Stimulated activated CD8-positive, alpha-beta memory T cell treated with anti-CD3 and anti-CD28 coated beads, Interleukin-4, amount 100 ng/mL, for 48 hours (primary cell): ENCODE measurements at regions not wholly inside any gene's neighbourhood (a gene's known extent, or its start where the extent isn't known, plus 50 kb on each side); places are given as distances from the start of the nearest gene placed in this dataset.
"Not testable (repeated sequence)": the region's sequence is repeated elsewhere in the genome, so short reads cannot be mapped to it uniquely, and the experiment has no call there.

Experiments
- DNase-seq: peaks from one replicate; pipeline ENCODE4 v3.0.0-alpha.2; 2020

DNA sequence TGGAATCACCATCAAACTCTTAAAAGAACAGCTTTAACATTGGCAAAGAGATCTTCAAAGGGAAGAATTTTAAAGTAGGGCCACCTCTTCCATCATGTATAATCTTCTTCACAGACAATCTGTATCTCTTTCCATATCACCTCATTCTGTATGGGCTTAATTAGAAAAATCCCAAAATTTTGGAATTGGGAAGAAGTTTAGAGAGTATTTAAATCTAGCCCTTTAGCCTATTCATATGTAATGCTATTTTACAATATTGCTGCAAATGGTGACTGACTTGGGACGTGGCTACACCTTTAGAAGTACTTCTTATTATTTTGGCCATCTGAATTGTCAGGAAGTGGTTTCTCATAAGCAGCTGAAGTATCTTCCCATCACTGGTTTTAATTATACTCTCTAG, 474.3 kb downstream of the RFPL4B start:
- DNase-seq = no peak

DNA sequence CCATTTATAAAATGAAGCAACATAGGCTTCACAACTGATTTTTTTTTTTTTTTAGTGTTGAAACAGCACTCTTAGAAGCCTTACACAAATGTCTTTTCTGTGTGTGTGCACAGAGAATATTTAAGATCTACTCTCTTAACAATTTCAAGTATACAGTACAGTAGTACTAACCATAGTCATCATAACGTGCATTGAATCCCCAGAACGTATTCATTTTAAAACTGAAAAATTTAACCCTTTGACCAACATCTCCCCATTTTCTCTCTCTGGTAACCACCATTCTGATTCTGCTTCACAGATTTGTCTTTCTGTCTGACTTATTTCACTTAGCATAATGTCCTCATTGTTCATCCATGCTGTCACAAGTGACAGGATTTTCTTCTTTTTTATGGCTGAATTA, 475.6 kb downstream of the RFPL4B start:
- no peak for DNase-seq

DNA sequence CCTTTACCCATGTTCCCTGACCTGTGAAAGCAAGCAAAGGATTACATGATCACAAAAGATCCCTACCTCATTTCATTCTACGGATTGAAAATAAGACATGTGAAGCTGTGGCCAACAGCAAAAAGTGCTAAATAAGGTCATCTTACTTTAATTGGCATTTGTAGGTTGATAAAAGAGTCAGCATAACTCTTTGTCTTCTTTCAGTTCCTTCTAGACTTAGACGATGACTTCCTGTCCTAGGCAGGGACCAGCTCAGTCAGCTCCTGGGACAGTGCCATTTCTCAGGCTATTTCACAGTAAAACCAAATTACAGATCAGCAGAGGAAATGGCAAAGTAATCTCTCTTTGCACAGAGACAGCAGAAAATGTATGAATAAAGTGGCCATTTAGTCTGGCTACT, 480.7 kb downstream of the RFPL4B start:
- no peak for DNase-seq

DNA sequence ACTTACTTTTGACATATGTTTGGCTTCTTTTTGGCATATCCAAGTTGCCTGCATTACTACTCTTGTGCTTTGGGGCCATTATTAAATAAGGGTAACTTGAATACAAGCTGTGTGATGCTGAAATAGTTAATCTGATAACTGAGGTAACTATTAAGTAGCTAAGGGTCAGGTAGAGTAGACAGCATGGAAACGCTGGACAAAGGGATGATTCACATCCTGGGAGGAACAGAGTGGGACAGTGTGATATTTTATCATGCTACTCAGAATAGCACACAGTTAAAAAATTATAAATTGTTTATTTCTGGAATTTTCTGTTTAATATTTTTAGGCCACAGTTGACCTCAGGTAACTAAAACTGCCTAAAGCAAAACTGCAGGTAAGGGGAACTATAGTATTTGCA, 483.9 kb downstream of the RFPL4B start:
- no peak for DNase-seq

DNA sequence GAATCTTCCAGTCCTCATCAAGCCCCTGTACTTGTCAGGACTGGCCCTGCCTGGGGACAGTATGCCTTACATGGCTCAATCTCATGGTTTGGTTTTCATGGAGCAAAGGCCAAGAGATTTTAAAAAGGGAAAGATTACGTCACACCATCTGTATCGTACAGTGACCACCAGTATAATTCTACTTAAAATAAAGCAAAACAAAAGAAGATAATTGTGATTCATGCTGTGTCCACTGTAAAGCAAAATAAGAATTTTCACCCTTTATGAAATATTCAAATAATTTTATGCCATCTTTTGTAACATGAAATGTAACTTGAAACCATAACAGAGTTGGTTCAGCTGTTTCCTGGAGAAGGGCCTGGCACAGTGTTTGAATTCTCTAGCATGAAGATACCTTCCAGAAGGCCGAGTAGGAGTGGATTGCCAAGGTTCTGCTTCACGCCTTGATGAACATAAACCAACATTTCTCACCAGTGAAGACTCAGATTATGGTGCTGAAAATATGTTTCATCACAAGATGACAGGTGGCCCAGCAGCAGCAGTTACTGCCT, 486.5 kb downstream of the RFPL4B start:
- DNase-seq = no peak

DNA sequence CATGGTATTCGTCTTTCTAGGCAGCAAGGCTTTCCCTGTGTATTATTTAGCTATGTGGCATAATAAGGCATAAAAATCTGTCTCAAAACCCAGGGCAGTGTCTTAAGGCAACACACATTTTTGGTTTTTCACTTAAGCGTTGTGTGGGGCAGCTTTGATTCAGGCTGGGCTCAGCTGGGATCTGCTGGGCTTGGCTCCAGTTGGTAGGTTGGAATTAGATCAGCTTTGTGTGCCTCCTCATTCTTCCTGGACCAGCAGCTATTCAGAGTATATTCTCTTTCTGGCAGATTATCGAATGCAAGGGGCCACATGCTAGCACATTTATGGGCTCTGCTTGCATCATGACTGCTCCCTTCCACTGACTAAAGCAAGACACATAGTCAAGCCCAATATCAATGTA, 487.9 kb downstream of the RFPL4B start:
- no peak for DNase-seq

DNA sequence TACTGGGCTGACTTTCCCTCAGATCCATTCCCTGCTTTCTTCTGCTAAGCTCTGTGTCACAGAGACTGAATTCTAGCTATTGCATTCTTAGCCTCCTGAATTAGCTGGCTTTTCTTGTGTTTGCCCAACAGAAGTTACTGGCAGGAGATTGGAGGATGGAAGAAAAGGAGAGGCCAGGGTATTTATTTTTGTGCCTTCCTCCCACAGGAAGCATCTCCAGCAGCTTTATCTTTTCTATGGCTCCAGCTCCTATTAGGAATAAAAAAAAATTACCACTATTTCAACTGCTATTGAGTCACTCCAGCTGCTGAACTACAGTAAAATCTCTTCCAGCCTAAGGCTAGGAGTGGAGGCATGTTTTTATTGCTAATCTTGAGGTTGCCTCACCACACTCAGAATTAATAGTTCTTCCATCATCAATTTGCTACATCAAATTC, 492.4 kb downstream of the RFPL4B start:
- no peak for DNase-seq

DNA sequence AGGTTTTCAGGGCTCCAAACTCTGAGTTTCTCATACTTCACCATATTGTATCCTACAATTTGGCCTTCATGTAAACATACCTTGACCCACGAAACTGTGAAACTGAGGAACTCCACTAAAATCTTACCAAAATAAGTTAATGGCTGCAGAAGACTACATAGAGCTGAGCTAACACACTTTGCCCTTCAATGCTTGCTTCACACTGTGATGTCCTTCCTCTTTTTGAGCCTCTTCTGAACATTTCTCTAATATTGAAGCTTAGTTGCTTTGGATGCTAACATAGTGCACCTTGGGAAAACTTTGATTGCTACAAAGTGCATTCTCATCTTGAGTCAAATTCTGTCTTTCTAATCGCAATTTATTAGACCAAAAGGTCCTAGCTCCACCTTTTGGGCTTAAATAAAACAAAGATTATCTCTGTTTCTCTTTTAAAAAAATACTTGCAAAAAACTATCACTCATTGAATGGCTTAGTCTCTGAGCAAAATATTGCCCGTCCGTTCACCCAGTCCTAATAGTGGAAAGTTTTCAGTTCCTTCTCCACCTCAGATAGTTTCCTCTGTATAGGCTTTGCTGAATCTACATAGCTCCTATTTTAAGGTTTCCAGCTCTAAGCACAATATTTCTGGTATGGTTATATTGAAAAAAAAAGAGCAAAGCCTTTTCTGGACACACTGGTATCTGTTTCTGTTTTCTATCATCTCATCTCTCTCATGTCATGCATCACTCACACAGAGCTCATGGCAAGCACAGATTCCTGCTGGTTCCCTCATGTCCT, 494.6 kb downstream of the RFPL4B start:
- DNase-seq = no peak

DNA sequence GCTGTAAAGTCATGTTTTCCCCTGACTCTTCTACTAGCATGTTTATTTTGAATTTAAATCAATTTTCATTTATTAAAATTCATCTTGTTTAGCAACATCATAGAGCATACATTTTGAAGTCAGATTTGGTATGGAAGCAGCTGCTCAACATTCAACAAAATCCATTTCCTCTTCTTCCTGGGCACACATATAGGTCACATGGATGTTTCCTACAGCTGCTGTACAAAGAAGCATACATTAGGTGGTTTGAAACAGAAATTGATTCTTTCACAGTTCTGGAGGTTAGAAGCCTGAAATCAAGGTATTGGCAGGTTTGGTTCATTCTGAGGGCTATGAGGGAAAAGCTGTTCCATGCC, 495.2 kb downstream of the RFPL4B start:
- no peak for DNase-seq

DNA sequence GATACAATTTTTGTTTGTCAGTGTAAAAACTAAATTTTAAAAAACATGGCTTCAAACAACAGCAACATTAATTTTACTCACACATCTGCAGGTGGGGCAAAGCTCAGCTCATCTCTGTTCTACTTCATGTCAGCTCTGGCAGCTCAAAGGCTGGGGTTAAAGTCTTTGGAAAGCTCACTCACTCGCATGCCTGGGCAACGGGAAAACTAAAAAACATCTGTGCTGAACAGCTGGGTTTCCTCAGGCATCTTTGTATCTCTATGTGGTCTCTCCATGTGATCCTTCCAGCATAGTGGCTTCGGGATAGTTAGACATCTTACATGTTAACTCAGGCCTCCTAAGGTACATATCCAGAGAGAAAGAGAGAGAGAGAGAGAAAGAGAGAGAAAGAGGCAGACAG, 499.6 kb downstream of the RFPL4B start:
- no peak for DNase-seq

DNA sequence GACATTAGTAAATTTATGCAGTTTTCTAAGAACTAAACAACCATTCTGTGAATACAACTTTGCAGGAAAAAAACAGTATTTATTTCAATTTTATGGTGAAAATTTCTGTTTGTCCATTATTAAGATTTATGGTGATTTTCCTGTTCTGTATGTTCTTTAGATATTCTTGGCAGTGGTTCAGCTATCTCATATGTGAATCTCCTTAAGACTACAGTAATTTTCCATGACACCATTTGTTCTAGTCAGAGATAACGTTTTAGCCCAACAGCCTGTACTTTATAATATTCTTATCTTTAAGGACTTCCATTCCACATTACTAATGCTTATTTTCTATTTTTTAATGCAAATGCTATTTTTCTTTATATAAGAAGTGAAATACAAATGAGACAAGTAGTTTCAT, 504.0 kb downstream of the RFPL4B start:
- DNase-seq = no peak

DNA sequence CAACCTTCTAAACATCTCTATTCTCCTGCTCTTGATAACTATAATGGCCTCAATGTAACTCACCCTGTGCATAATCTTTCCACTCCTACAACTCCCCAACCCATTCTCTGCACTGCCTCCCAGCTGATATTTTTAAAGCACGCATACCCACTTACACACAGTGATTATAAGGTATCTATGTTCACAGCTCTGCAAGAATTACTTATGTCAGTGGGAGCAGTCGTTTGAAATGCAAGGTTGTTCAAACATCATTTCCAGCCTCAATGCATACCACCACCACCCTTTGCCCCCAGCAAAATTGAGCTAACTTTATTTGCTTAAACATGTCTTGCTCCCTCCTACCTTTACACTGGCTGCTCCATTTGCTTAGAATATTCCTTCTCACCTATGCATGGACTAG, 506.0 kb downstream of the RFPL4B start:
- DNase-seq = no peak

DNA sequence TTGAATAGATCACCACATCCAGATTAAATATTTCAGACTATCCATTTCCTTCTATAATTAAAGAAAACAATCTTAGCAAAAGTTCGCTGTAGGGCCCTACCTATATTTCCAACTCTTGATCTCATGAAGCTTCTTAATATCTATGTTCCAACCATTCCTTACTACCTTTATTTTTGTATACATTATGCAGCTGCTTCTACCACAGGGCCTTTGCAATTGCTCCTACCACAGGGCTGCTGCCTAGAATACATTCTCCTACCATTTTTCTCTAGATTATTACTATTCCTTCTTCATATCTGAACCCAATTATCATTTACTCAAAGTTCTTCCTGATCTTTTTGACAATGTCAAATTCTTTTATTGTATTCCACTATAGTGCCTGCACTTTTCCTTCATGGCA, 516.6 kb downstream of the RFPL4B start:
- no peak for DNase-seq

DNA sequence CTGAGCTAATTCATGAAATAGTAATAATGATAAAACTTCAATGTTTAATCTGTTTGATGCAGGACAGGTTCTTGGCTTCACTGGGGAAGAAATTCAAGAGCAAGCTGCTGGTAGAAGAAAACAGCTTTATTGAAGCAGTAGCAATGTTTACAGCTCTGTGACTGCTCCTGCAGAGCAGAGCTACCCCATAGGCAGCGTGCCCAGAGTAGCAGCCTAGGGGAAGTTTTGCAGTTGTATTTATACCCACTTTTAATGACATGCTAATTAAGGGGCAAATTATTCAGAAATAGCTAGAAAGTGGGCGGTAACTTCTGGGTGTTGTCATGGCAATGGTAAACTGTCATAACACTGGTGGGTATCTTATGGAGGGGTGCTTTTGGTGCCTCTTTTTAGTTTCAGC, 518.0 kb downstream of the RFPL4B start:
- no peak for DNase-seq

DNA sequence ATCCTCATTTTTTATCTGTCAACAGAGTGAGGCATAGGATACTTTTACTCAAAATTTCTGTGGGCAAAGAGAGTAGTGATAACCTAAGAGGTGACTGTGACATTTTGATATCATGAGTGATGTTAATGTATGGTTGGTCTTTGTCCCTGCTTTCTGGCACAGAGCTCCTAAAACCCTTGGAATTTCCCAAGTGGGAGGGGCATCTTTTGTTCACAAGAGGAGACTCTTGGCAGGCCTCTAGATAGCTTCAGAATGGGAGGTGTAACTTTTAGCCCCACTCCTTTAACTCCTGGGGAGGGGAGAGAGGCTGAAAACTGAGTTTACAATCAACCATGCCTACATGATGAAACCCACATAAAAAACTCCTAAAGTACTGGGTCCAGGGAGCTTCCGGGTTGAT, 527.8 kb downstream of the RFPL4B start:
- DNase-seq = no peak

DNA sequence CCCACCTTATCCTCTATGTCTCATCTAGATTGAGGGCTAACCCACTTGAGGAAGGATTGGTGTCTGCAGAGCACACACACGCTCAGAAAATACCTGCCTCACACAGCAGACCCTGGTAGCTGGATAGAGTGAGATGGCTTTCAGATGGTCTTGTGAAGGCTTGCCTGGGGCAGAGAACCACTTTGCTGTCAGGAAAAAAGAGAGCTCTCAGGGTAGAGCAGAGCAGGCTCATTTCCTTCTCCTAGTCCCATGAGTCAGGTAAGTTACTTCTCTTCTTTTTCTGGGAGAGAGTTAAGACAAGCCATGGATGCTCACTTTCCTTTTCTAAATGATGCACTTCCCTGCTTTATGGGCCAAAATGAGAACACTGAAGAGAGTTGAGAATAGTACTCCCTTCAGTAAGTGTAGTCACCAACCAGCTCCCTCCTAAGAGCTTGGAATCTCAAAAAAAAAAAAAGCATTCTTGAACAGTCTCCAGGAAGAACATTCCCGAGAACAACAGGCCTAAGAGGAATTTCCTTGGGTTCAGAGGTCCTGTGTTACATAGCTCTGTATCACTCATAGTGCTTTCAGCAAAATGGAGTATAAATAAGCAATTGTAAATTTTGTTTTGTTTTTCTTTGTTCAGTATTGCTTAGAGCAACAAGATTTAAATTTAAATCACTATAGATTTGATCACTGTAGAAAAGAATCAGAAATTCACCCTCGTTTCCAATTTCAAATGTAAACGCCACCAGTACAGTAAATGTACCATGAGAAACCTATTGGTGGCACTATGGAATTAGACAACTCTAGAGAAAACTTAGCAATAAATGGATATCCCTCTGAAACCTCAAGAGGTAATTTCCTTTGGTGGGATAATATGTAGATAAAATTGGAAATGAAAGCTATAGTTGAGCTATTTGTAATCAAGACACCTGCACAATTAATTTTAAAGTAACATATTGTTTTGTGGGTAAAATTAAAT, 530.3 kb downstream of the RFPL4B start:
- no peak for DNase-seq

DNA sequence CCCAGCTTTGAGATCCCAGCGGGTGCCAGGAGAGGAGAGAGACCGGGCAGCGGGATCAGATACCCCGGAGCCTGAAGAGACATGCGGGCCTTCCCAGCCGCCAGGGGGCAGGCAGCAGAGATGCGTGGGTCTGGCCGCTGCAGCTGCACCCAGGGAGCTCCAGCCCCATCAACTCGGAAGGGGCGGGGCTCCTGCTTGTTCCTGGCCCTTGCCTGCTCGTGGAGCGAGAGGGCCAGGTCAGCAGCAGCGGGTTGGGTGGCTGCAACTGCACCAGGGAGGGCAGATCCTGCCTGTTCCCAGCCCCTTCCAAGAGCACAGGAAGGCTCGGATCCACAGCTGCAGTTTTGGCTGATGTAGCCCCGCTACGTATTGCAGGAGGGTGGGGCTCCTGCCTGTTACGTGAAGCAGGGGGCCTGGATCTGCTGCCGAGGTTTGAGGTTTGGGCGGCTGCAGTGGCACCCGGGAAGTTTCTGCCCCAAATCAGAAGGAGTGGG, 532.8 kb downstream of the RFPL4B start:
- DNase-seq = no peak

DNA sequence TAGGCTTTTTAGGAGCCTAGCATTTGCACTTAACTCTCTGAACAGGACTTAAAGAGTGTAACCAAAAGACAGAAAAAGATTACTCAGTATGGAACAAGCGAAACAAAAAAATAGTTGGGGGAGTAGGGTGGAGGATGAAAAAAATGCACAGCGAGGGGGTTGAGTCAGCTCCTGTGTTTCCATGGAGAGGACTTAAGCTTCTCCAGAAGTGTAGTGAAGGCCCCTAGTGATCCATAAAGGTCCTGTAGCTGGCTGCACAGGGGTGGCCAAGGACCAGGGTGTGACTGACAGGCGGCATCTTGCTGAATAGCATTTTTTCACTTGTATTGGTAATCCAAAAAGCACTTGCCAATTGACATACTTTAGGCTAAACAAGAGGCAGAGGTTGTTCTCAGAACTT, 533.9 kb downstream of the RFPL4B start:
- no peak for DNase-seq

DNA sequence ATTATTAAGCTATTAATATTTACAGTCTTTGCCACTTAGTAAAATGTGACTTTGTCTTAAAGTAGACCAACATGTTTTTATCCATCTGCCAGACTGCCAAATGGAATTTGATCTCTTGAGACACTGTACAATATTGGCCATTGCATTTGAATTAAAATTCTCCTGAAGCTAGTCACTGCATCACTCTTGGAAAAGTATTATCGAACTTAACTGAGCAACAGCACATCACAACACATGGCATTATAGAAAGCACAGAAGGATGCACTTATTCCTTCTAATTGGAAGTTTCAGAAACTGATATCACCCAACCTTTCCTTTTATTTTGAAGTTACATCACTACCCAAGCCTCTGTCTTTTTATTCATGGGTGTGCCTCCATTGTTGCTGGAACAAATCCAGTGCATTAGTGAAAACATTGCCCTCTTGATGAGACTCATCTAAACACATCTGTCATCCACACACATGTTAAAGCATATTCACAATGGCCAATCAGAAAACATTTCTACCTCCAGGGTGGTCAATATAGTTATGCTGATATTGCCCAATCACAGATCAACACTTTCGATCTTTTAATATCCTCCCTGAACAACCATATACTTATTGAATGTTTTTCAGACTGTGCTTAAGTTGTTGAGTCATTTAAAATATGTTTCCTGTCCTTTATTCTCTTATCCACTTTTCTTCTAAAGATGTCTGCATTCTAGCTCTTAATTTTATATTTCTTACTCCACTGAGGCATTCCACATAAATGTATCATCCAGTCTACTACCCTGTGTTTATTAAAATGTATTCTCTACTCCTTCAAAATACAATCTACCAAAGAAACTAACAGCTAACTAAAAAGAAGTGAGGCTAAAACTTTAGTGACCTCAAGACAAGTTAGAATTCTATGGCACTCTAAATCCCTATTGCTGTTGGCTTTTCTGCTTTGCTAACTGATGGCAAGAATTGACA, 535.0 kb downstream of the RFPL4B start:
- DNase-seq = no peak

DNA sequence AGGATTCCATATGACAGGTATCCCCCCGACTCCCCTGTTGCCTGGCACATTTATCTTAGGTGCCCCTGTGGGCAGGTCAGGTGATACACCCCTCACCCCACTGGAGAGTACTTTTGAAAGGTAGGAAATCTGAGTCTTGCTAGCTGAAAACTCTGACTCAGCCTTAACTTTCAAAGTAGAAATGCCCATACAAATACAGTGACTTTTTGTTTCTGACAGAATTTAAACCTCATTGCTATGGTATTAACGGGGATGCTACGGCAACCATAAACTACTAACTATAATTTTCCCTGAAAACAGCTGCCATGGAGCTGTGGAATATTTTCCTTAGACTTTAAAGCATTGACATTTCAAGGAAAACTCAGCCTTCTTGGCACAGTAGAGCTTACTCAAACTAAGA, 536.0 kb downstream of the RFPL4B start:
- no peak for DNase-seq

DNA sequence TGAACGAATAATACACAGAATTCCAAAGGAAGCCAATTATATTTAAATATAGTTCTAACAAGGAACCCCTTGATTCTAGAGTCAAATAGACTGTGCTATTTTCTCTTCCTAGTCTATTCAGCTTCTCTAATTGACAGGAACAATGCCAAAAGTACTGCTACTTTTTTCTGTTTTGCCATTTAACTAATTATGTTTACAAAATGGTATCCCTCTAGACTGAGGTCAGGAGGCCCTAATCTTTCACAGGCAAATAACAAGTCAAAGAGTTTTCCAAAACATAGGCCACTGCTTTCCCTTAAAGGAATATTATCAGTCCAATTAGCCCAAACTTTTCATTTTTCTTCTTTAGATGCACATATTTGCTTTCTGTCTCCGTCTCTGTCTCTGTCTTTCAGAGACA, 539.3 kb downstream of the RFPL4B start:
- DNase-seq = no peak

DNA sequence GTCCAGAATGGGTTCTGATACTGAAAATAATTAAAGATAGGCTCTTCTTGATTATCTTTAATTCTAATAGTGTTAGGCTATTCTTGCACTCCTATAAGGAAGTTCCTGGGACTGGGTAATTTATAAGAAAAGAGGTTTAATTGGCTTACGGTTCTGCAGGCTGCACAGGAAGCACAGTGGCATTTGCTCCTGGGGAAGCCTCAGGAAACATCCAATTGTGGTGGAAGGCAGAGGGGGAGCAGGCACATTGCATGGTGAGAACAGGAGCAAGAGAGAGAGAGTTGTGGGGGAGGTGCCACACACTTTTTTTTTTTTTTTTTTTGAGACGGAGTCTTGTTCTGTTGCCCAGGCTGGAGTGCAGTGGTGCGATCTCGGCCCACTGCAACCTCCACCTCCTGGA, 540.3 kb downstream of the RFPL4B start:
- not testable (repeated sequence) for DNase-seq

DNA sequence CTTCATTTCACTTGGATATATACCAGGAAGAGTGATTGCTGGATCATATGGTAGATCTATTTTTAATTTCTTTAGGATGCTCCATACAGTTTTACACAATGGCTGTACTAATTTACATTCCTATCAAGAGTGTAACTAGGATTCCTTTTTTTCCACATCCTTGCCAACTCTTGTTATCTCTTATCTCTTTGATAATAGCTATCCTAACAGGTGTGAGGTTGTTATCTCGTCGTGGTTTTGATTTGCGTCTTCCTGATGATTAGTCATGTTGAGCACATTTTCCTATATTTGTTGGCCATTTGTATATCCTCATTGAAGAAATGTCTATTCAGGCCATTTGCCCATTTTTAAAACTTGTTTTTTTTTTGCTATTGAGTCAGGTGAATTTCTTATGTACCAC, 552.4 kb downstream of the RFPL4B start:
- no peak for DNase-seq
